RCC 7860 (cell line): ENCODE measurements at regions not wholly inside any gene's neighbourhood (a gene's known extent, or its start where the extent isn't known, plus 50 kb on each side); places are given as distances from the start of the nearest gene placed in this dataset.

Experiments
- DNase-seq: peaks from one replicate; pipeline ENCODE4 v3.0.0-alpha.2; 2015; ENCODE audit warnings: low spot score
- FAIRE-seq: peaks from 2 replicates; lab custom pipeline; 2012; peaks lifted over from hg19 to GRCh38; lab: Jason Lieb, UNC

DNA sequence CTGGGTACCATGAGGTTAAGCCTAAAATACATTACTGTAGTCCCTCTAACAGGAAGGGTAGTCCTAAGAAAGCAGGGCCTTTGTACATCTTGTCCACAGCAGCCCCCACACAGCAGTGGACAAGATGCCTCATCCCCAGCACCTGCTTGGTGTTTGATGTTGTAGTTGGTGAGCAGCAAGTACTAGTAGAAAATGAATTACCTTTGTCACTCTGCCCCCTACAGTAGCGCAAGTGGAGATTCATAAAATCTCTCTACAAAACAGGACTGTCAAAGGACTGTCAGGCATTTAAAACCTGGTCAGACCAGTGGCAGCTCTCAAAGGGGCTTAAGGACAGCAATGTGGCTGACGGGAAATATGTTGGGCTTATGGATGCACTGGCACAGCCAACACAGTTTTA is 122.5 kb downstream of the TMEM174 start:
- no peak for DNase-seq
- FAIRE-seq = no peak

DNA sequence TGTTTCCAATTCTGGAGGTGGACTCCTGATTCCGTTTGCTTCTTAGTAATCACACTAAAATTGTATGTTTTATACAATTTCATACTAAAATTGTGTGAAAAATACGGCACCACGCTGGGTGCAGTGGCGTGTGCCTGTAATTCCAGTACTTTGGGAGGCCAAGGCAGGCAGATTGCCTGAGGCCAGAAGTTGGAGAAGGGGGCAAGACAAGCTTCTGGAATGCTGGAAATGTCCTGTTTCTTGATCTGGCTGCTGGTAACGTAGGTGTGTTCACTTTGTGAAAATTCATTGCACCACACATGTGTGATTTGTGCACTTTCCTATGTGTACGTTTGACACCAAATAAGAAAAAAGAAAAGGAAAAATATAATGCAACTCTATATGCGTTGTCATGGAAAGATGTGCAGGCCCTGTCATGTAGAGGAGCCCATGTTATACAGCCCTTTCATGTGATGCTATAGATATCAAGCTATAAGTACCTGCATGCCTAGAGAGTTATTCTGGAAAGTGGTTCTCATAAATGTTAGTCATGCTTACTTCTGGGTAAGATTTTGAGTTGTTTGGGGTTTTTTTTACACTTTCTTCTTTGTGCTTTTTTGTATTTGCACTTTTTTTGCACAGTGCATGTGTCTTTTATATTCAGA is 119.9 kb downstream of the TMEM174 start:
- DNase-seq (no peak), FAIRE-seq (no peak)

DNA sequence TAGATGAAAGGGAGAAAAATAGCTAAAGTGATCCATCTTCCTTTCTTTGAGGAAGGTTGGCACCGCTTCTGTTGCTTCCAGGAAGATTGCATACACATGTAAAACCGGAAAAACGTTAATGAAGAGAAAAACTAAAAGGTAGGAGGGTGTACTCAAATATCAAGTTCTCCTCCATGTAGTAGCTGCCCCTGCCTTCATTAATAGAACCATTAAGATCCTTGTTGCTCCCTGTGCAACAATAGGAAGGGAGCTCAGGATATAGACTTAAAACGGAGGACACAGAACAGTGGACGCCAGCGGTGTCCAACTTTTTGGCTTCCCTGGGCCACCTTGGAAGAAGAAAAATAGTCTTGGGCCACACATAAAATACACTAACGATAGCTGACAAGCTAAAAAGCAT is 118.9 kb downstream of the TMEM174 start:
- no peak for FAIRE-seq
- no peak for DNase-seq

DNA sequence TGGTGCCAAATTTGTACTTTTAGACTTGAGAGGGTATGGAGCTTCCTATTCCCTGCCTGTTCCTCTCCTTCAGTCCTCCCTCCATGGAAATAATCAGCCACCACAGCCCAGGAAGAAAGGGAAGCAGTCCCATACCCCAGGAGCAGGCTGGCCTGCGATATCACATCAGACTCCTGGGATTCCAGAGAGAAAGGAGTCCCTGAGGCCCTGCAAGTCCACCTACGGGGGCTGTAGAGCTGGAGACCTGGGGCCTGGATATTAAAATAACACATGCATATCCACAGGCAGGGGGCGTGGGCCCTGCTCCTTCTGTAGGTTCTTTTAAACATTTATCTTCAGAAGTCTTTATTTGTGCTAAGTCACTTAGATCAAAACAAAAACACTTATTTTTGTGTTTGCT is 117.2 kb downstream of the TMEM174 start:
- FAIRE-seq (no peak), DNase-seq (no peak)

DNA sequence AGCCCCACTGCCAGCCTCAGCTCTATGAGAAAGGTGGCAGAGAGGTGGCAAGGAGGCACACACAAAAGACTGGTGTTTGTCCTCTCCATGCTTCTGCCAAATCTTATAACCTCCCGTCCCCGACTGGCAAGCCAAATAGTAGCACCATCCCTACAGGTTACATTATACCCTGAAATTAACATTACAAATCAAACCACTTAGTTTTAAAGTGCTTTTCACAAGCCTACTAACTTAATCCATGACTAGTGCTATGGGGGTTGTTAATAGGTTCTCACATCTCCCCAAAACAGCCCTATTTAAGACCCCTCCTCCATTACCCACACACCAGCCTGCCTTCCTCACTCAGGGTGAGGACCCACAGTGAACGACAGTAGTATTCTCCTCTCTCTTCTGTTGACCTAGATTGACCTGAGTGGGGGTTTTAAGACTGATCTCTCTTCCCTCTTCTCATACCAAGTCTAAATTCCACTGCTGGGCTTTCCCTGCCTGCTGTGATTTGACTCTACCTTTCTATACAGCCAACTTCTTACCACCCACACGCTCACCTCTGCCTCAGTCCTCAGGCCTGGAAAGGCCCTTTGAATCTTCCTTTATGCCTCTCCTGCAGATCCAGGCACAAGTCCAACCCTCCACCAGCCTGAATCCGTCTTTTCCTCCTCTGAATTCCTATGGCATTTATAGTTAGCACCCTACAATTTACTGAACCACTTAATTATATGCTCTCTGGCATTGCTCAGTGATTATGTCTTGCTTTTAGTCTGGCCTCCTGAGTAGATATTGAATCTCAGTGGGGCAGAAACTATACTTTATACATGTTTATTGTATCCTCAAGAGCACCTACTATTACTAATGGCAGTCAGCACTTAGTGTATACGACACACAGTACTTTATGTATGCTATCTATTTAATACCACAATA is 116.1 kb downstream of the TMEM174 start:
- DNase-seq (no peak), FAIRE-seq (no peak)

DNA sequence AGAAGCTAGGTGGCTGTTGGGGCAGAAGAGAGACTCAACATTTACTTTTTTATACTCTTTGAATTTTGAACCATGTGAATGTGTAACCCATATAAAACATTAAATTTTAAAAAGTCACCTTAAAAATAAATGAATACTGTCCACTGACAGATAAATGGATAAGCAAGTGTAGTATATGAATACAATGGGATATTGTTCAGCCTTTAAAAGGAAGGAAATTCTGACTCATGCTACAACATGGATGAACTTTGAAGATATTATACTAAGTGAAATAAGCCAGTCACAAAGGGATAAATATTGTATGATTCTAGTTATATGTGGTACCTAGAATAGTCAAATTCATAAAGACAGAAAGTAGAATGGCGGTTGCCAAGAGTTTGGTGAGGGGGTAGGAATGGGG is 113.9 kb downstream of the TMEM174 start:
- DNase-seq (no peak), FAIRE-seq (no peak)

DNA sequence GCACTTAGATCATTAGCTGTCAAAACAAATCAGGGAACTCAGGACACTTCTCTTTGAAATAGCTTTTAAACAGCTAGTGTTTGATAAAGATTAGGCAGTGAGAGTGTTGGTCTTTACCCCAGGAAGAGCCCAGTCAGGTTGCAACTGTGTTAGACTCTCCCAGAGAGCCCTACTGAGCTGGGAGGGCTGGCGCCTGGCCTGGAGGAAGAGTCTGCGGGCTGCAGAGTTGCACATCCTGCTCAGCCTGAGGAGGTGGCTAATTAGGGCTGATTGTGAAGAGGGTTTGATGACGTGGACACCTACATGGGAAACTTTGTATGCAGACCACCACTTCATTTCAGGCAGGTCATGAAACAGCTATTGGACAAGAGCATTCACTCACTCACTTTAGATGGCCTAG is 112.0 kb downstream of the TMEM174 start:
- FAIRE-seq = no peak
- no peak for DNase-seq

DNA sequence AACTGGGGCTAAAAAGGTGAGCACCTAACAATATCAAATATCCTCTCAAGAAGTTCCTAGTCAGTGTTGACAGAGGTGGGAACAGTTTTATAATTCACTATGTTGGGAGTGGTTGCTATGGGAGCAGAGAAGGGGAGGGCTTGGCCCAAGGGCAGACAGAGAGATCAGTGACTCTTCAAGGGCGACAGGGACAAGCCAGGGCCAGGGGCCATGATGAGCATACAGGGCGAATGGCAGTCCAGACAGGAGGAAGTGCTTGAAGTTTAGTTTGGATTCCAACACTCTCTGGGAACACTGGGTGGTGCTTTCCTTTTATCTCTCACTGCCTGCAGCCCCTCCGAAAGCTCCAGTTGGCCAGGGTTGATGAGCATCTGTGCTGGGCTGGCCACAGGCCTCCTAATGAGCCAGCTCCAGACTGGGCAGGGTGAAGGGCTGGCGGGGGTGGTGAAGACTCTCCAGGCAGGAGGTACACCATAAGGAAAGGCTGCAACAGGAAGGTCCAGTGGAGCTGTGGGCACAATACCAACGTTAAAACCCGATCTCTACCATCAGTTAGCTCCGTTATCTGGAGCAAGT is 111.3 kb downstream of the TMEM174 start:
- FAIRE-seq (no peak), DNase-seq (no peak)

DNA sequence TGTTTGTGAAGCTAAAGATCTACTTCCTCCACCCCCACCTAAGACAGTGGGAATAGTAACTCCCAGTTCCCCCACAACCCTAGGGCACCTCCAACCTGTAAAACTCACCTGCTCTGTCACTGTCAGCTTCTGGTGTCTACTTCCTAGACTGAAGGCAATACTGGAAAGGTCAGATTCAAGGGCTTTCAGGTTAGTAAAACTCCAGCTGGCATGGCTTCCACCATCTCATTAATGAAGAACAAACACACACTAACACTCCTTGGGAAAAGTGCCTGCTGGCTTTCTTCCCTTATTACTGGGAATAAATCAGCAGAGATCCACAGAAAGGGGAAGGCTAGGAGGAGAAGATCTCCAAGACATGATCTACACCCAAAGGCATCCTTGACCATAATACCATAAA is 109.9 kb downstream of the TMEM174 start:
- FAIRE-seq (no peak), DNase-seq (no peak)

DNA sequence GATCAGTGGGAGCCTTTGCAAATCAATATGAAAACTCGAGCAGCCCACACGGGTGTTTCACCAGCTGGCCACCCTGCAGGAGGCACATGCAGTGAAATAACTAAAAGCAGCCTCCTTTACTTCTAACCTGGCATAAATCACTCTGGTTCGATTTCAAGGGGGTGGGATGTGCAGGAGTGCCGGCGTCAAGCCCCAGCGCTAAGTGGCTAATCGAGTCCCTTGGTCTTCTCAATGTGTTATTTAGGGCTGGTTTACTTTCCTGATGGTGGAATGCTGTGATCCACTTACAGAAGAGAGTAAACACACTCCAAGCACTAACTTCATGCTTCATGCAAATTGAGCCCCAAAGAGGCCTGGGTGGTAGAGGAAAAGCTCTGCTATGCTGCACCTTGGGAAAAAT is 109.4 kb downstream of the TMEM174 start:
- no peak for FAIRE-seq
- DNase-seq = no peak

DNA sequence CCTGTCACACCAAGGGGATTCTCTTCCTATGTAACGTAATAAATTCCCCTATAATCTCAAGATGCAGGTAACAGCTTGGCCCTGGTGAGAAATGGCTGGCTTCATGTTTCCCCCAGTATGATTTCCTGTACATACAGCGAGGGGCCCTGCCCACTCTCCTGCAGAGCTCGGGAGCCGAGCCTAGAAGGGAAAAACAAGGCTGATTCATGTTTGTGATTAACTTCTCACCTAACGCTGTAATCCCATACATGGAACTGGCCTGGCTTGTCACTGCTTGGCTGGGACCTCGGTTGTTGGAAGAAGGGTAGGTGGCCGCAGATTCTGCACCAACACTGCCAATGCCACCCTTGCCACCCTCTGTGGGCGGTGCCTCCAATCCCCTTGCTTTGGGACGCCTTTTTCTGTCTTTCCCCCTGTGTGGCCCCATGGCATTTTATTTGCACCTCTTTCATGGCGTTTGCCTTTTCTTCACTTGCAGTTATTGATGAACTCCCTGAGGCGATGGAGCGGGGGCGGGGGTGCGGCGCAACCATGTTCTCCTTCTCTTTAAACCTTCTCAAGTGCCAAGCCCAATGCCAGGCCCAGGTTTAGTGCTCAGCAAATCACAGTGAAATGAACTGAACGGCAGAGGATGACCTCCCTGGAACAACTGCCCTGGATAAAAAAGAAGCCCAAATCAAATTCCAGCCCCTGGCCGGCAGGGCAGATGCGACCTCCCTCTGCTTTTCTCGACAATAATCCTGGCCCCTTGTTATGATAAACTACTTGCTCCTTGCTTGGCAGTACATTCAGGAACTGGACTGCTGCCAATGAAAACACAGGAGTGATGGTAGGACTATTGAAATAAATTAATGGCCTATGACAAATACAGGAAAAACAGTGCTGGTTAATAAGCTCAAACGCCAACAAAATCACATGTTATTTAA is 108.1 kb downstream of the TMEM174 start:
- DNase-seq (peak; percentile 30), FAIRE-seq (no peak)

DNA sequence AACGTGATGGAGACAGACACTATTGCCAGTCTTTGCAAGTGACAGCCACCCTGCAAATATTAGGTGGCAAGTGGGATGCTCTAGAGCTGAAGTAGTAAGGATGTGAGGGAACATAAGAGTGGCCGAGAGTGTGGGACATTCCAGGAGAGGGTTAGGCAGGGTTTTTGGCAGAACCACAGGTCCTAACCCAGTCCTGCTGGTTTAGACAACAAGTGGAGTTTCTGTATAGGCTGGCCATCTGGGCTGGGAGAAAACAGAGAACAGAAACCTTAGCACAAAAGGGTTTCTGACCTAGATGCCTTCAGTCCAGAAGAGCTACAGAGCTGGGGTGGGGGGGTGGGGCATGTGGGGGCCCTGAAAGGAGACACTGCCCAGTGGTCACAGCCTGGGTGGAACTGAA is 107.4 kb downstream of the TMEM174 start:
- FAIRE-seq (no peak), DNase-seq (no peak)

DNA sequence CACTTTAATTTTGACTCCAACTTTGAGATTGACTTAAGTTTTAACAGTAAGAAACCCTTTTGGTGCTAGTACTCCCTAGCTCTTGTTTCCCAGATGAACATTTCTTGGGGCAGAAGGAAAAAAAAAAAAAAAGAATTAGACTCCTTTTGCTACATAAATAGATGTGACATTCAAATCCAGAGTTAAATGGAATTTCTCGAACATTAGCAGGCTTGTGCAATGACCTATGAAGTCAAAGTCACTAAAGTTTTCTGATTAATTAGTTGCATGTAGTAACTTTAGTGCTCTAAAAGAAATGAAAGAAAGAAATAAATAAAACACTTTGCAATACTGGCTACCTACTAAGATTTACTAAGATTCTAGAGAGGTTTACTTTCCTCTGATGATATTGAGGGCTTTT is 106.8 kb downstream of the TMEM174 start:
- DNase-seq (no peak), FAIRE-seq (no peak)

DNA sequence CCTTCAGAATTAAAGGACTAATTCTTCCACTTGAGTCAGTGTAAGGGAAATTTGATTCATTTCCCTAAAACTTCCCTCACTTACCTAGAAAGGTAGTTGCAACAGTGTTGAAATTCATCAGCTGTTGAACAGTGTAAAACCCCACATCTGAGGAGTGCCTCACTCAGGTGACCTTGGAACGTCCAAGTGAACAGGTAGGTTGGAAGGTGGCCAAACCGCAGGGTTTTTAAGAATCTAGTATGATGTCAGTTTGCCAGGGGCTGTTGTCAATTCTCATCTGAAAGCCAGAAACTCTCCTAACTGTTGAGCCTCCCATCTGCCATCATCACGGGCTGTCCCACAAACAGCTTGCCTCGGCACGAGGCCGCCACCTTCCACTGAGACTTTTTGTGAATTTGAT is 105.7 kb downstream of the TMEM174 start:
- FAIRE-seq = no peak

DNA sequence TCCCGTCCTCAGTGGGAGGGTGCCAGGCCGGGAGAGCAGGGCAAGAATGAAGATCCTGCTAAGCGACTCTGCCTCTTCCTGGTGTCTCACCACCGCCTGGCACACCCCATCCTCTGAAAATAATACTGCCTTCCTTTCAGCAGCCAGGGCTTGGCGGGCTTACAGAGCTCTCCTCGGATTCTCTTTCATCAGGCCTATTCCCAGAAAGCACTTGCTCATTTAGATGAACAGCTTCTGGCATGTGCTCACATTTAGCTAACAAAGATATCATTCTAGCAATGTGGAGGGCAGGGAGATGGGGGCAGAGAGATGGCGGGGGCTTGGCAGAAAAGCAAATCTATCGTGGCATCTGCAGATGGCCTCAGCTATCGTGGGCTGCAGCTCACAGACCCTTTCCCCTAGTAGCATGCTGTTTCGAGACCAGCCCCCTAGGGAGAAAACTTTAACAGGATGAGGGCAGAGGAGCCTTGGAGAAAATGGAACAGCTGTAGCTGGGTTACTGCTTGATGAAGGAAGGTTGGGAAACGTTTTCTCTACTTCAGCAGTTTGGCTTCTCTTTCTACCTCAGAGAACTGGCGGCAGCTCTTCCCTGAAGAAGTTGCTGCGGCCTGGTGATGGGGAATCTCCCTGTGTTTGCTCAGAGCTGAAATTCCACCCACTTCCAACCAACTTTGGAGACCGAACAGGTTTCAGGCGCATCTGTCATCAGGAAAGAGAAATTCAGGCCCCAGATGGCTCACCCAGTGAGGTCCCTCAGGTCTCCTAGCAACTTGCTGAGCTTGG is 102.1 kb downstream of the TMEM174 start:
- DNase-seq = no peak
- FAIRE-seq = no peak

More for the DNA sequence above, 105.7 kb downstream of the TMEM174 start:
- DNase-seq = no peak

DNA sequence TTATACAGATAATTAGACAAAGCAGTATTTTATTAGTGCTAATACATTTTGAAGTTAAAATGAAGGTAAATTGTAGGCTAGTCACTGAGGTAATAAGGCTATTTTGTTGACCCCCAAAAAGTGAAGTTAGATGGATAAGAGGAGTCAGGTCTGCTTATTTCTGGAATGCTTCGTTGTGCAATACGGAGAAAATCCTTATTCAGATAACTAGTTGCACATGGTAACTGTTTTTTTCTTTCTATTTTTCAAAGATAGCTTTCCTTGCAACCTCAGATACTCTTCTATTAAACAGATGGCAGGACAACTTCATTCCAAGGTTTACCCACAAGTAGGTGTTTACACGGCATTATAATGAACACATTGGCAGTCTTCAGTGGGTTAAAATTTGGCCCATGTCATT is 101.1 kb downstream of the TMEM174 start:
- DNase-seq = no peak
- no peak for FAIRE-seq

DNA sequence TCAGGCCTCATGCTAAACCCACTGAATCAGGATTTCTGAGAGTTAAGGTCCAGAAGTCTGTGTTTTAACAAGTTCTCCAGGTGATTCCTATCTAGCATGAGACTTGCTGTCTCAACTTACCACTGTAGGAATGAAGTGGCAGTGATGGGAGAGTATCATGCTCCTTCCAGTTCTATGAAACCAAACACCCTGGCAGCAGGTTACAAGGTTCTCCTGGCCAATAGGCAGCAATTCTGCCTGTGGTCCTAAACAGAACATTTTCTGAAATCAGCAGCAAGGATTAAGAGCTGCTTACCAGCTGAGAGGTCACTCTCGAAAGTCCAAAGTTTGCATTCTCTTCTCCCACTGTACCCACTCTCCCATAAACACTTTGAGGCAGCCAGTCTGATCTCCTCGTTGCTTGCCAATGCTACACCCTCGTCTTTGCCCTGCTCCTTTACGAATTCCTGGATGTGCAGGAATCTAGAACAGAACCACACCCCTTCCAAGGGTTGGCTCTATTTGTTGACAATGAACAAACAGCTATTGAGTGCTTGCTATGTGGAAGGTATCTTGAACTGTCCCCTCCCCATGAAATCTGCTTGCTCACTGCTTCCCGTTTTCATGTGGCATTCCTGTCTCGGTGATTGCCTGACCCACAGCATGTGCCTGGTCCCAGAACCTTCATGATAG is 100.5 kb downstream of the TMEM174 start:
- DNase-seq (no peak), FAIRE-seq (no peak)

DNA sequence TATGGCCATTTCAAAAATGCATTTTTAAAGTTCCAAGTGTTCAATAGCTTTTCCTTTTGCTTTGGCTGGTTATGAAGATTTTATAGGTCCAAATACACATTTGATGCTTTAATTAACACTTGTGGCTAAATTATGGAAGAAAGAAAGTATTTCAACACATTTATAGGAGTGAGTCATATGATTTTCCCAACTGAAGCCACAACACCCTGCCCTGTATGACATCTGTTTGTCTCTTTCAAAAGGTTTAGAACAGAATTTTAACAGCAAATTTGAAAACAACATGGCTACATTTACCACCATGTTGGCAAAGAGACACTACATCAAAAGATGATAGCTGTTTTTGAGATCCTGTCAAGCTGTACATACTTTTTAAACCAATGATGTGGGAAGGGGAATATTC is 99.4 kb downstream of the TMEM174 start:
- FAIRE-seq = no peak
- no peak for DNase-seq

DNA sequence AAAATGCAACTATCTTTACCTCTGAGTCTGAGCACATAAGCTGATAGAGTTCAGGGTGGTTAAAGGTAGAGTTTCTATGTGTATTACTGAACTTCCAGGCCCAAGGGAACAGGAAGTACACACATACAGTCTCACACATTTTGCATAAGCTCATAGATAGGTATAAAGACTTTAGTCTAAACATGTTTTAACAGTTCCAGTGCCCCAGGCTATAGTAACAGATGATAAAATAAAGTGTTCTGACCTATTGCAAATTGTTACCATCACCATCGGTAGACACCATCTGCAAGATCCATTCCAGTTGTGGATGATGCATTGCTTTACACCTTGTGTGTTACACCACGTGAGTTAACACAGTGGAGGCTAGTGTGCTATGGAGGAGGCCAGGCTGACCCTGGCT is 95.8 kb downstream of the TMEM174 start:
- no peak for DNase-seq
- FAIRE-seq = no peak
